Psoas muscle (tissue), 7 donors: ENCODE measurements at regions not wholly inside any gene's neighbourhood (a gene's known extent, or its start where the extent isn't known, plus 50 kb on each side); places are given as distances from the start of the nearest gene placed in this dataset.

ENCODE experiments used
- ATAC-seq, 4 donors: fragments of 200-7000 bp; cut with Tn5 transposase; one replicate each; pipeline ENCODE4 v1.9.1; 2020; ENCODE audit warnings: moderate library complexity in 3 of 4, mild to moderate bottlenecking in 2 of 4
- DNase-seq, 2 donors: peaks; one replicate each; pipeline ENCODE4 v3.0.0-alpha.2; 2020
- H3K27ac ChIP-seq: fragments of 200-600 bp; one replicate; pipeline ENCODE4 v1.8.0; 2022
- H3K27me3 ChIP-seq, 3 donors: fragments of 200-600 bp in 1 of 3; one replicate each; pipeline versions ENCODE4 v1.6.1 to v1.8.0; 2013 to 2022; ENCODE audit warnings: low read length in 2 of 3, mild to moderate bottlenecking in 2 of 3, moderate library complexity in 1 of 3; ENCODE audit not compliant: insufficient read depth in 3 of 3
- H3K36me3 ChIP-seq, 2 donors: fragments of 200-600 bp in 1 of 2; one replicate each; pipeline versions ENCODE4 v1.6.1 to v1.8.0; 2013 to 2022; ENCODE audit warnings: low read depth in 1 of 2, mild to moderate bottlenecking in 1 of 2, moderate library complexity in 1 of 2; ENCODE audit not compliant: insufficient read depth in 1 of 2
- H3K4me1 ChIP-seq: fragments of 200-600 bp; one replicate; pipeline ENCODE4 v1.8.0; 2022
- H3K4me3 ChIP-seq: fragments of 200-600 bp; one replicate; pipeline ENCODE4 v1.8.0; 2022; ENCODE audit warnings: mild to moderate bottlenecking
- H3K9me3 ChIP-seq: fragments of 200-600 bp; one replicate; pipeline ENCODE4 v1.8.0; 2022
- CTCF ChIP-seq: fragments of 200-600 bp; IDR thresholded peaks from one replicate; pipeline ENCODE4 v1.8.0; 2022; ENCODE audit warnings: antibody characterized with exemption
- WGBS, 3 donors: extraction: QIAGEN DNeasy Blood & Tissue Kit; methylation state at CpG; one replicate each; pipeline versions ENCODE4 v1.1.6 to v1.1.7; 2013; 5-methylcytosine and 5-hydroxymethylcytosine counted together
- intact Hi-C, 2 donors: fragments of 100-400 bp; cut with DNase I; formaldehyde crosslinking; loops; one replicate each; pipeline versions ENCODE4 v1.11.0 to v1.14.2; 2022
- donor health status: healthy with polysubstance abuse.
- donor health status: DM: no; HTN: no; CAD: no; lungs with moderate emphysema.
- donor health status: Bipolar disorder and iron deficiency.
- donor health status: healthy.
- donor health status: DM: yes; HTN: yes; CAD: no.
- donor health status: DM: no; HTN: no; CAD: no.
- donor health status: DM: yes; HTN: yes; CAD: no.

- no peaks in the 10 kb centered on the region for H3K27me3 ChIP-seq
- no peak for DNase-seq
- H3K36me3 ChIP-seq = no peaks in the 10 kb centered on the region
- intact Hi-C loops = no loop called here
- H3K27ac ChIP-seq = no peak overlapping the region
- WGBS, 3 donors = 73 to 88% (median 85%) methylated on average over 3 of the region's 3 CpGs
- no peak for TF ChIP-seq CTCF
- no peak overlapping the region for H3K4me3 ChIP-seq
- ATAC-seq = no peak
- peaks cover 16% of the 10 kb centered on the region for H3K4me1 ChIP-seq
- H3K9me3 ChIP-seq = no peaks in the 10 kb centered on the region
These were observed 386.0 kb upstream of the RARB start for GRCh38 chr3:25041871-25042584.

- Histone ChIP-seq H3K4me1 (peaks cover 16% of the 10 kb centered on the region), H3K27me3 (no peaks in the 10 kb centered on the region), H3K27ac (no peak overlapping the region), H3K4me3 (no peak overlapping the region), H3K36me3 (no peaks in the 10 kb centered on the region), H3K9me3 (no peaks in the 10 kb centered on the region)
- intact Hi-C loops = no loop called here
- no peak for ATAC-seq
- 45 to 62% (median 50%) methylated on average over 2 of the region's 2 CpGs for WGBS, 3 donors
- no peak for TF ChIP-seq CTCF
- DNase-seq = no peak
These were observed 384.9 kb upstream of the RARB start for GRCh38 chr3:25043177-25043576.

- Histone ChIP-seq H3K27ac (no peak overlapping the region), H3K9me3 (no peaks in the 10 kb centered on the region), H3K4me1 (peaks cover 16% of the 10 kb centered on the region), H3K4me3 (no peak overlapping the region), H3K36me3 (no peaks in the 10 kb centered on the region), H3K27me3 (no peaks in the 10 kb centered on the region)
- DNase-seq = no peak
- WGBS, 3 donors = 74 to 90% (median 84%) methylated on average over 3 of the region's 3 CpGs
- intact Hi-C loops = no loop called here
- no peak for TF ChIP-seq CTCF
- no peak for ATAC-seq
These were observed 384.3 kb upstream of the RARB start for GRCh38 chr3:25043749-25044148.

- intact Hi-C loops = no loop called here
- no peak overlapping the region for H3K27ac ChIP-seq
- H3K36me3 ChIP-seq = no peaks in the 10 kb centered on the region
- H3K4me1 ChIP-seq = peaks cover 10% of the 10 kb centered on the region
- ATAC-seq (peak in 2 of 4 donors; percentile 38 to 54), DNase-seq (no peak)
- H3K27me3 ChIP-seq = no peaks in the 10 kb centered on the region
- H3K9me3 ChIP-seq = no peaks in the 10 kb centered on the region
- no peak overlapping the region for H3K4me3 ChIP-seq
- 59 to 65% (median 63%) methylated on average over 7 of the region's 7 CpGs for WGBS, 3 donors
- TF ChIP-seq CTCF = no peak
These were observed 383.0 kb upstream of the RARB start for GRCh38 chr3:25044762-25045710.
